ENCODE measurements at regions not wholly inside any gene's neighbourhood (a gene's known extent, or its start where the extent isn't known, plus 50 kb on each side); places are given as distances from the start of the nearest gene placed in this dataset.

DNA sequence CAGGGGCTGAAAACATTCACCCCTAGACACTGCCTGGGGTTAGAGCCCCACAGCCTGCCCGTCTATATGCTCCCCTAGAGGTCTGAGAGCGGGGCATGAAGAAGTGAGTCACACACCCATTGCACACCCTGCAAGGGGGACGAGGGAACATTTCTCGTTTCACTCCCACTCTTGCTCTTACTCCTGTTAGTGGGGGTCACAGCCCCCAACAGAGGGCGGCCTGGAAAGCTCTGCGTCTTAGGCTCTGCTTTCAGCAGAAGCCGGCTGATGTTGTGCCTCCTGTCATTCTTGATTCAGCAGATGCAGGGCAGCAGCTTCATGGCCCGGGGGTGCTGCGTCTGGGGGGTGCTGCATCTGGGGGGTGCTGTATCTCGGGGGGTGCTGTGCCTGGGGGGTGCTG lies 141.3 kb downstream of the ASB1 start:
- TF ChIP-seq CTCF (IDR thresholded peaks at IDR 0.05 in 4 of 5, conservative IDR thresholded peaks at IDR 0.05 in 1 of 5) (no peak), POLR2A (IDR thresholded peaks at IDR 0.05) (no peak)
